H9 (cell line): ENCODE measurements at regions not wholly inside any gene's neighbourhood (a gene's known extent, or its start where the extent isn't known, plus 50 kb on each side); places are given as distances from the start of the nearest gene placed in this dataset.

ENCODE experiments used
- DNase-seq: peaks from one replicate; pipeline ENCODE4 v3.0.0-alpha.2; 2017
- H2AFZ ChIP-seq: one replicate; pipeline ENCODE4 v1.6.1; 2013; ENCODE audit warnings: mild to moderate bottlenecking, low read length, control low read depth, moderate library complexity
- H2AK5ac ChIP-seq: 2 replicates; pipeline ENCODE4 v1.6.1; 2013; ENCODE audit warnings: low read length, control low read depth, mixed read lengths; ENCODE audit not compliant: insufficient read length
- H2BK120ac ChIP-seq: one replicate; pipeline ENCODE4 v1.6.1; 2013; ENCODE audit warnings: low read depth, mild to moderate bottlenecking, low read length, control low read depth, inconsistent platforms; ENCODE audit not compliant: poor library complexity, severe bottlenecking
- H2BK12ac ChIP-seq: 2 replicates; pipeline ENCODE4 v1.6.1; 2013; ENCODE audit warnings: low read length, control low read depth, mixed read lengths, low read depth; ENCODE audit not compliant: insufficient read length
- H2BK15ac ChIP-seq: 2 replicates; pipeline ENCODE4 v1.6.1; 2013; ENCODE audit warnings: low read depth, low read length, control low read depth
- H2BK20ac ChIP-seq: one replicate; pipeline ENCODE4 v1.6.1; 2013; ENCODE audit warnings: low read depth, mild to moderate bottlenecking, low read length, control low read depth, inconsistent platforms; ENCODE audit not compliant: poor library complexity, severe bottlenecking
- H2BK5ac ChIP-seq: 2 replicates; pipeline ENCODE4 v1.6.1; 2013; ENCODE audit warnings: low read length, control low read depth, mixed read lengths; ENCODE audit not compliant: insufficient read length
- H3K14ac ChIP-seq: 2 replicates; pipeline ENCODE4 v1.6.1; 2013; ENCODE audit warnings: low read length, control low read depth; ENCODE audit not compliant: insufficient read depth
- H3K18ac ChIP-seq: 2 replicates; pipeline ENCODE4 v1.6.1; 2013; ENCODE audit warnings: low read depth, mild to moderate bottlenecking, mixed read lengths, low read length, control low read depth; ENCODE audit not compliant: insufficient read length
- H3K23ac ChIP-seq: 2 replicates; pipeline ENCODE4 v1.6.1; 2013; ENCODE audit warnings: low read length, control low read depth, mixed read lengths, low read depth; ENCODE audit not compliant: insufficient read length
- H3K23me2 ChIP-seq: 2 replicates; pipeline ENCODE4 v1.6.1; 2013; ENCODE audit warnings: low read depth, mild to moderate bottlenecking, mixed read lengths, low read length, control low read depth; ENCODE audit not compliant: insufficient read length, poor library complexity, severe bottlenecking
- H3K27ac ChIP-seq: 2 replicates; pipeline ENCODE4 v1.5.1; 2013; ENCODE audit warnings: low read length, control low read depth, mixed read lengths, low read depth; ENCODE audit not compliant: insufficient read length
- H3K27me3 ChIP-seq: 2 replicates; pipeline ENCODE4 v1.6.1; 2013; ENCODE audit warnings: low read length, control low read depth, inconsistent platforms; ENCODE audit not compliant: insufficient read depth
- H3K4ac ChIP-seq: 2 replicates; pipeline ENCODE4 v1.6.1; 2013; ENCODE audit warnings: low read depth, mild to moderate bottlenecking, control low read depth, inconsistent platforms, low read length, moderate library complexity
- H3K4me1 ChIP-seq: 2 replicates; pipeline ENCODE4 v1.6.1; 2013; ENCODE audit warnings: low read length, control low read depth, inconsistent platforms; ENCODE audit not compliant: insufficient read depth
- H3K4me2 ChIP-seq: 2 replicates; pipeline ENCODE4 v1.6.1; 2013; ENCODE audit warnings: low read length, control low read depth, mixed read lengths; ENCODE audit not compliant: insufficient read length, insufficient read depth
- H3K56ac ChIP-seq: 2 replicates; pipeline ENCODE4 v1.6.1; 2013; ENCODE audit warnings: low read depth, mild to moderate bottlenecking, mixed read lengths, low read length, control low read depth; ENCODE audit not compliant: insufficient read length
- H3K79me1 ChIP-seq: 2 replicates; pipeline ENCODE4 v1.6.1; 2013; ENCODE audit warnings: low read depth, mild to moderate bottlenecking, moderate library complexity, low read length, control low read depth, inconsistent platforms; ENCODE audit not compliant: insufficient read depth, poor library complexity, severe bottlenecking
- H3K79me2 ChIP-seq: 2 replicates; pipeline ENCODE4 v1.6.1; 2013; ENCODE audit warnings: low read length, control low read depth, inconsistent platforms; ENCODE audit not compliant: insufficient read depth
- H3K9ac ChIP-seq: 2 replicates; pipeline ENCODE4 v1.6.1; 2013; ENCODE audit warnings: low read length, control low read depth, mixed read lengths; ENCODE audit not compliant: insufficient read length; ENCODE audit errors: extremely low read depth
- H3K9me3 ChIP-seq: one replicate; pipeline ENCODE4 v1.6.1; 2013; ENCODE audit warnings: low read depth, low read length, inconsistent platforms; ENCODE audit not compliant: control insufficient read depth
- H3T11ph ChIP-seq: one replicate; pipeline ENCODE4 v1.6.1; 2013; ENCODE audit warnings: mild to moderate bottlenecking, low read length, control low read depth, inconsistent platforms
- H4K20me1 ChIP-seq: one replicate; pipeline ENCODE4 v1.6.1; 2013; ENCODE audit not compliant: control insufficient read depth, insufficient read length, insufficient read depth
- H4K5ac ChIP-seq: 2 replicates; pipeline ENCODE4 v1.6.1; 2013; ENCODE audit warnings: low read depth, mild to moderate bottlenecking, mixed read lengths, low read length, control low read depth; ENCODE audit not compliant: insufficient read length
- H4K8ac ChIP-seq: replicated peaks from 2 replicates; pipeline ENCODE4 v1.6.1; 2013; ENCODE audit warnings: low read length, control low read depth, mixed read lengths, low read depth; ENCODE audit not compliant: insufficient read length
- H4K91ac ChIP-seq: 2 replicates; pipeline ENCODE4 v1.6.1; 2013; ENCODE audit warnings: low read depth, mild to moderate bottlenecking, moderate library complexity, mixed read lengths, low read length, control low read depth; ENCODE audit not compliant: insufficient read length
- H3K27ac Mint-ChIP-seq, 3 experiments: 2 replicates in 2 of 3; 3 replicates in 1 of 3; pipeline ENCODE4 v1.8.0; 2020 to 2021; ENCODE audit warnings: mixed read lengths in 3 of 3, mild to moderate bottlenecking in 1 of 3, moderate library complexity in 1 of 3
- H3K27me3 Mint-ChIP-seq: 2 replicates; pipeline ENCODE4 v1.8.0; 2021; ENCODE audit warnings: low read depth, mild to moderate bottlenecking, moderate library complexity, mixed read lengths
- H3K36me3 Mint-ChIP-seq, 3 experiments: 2 replicates in 2 of 3; 3 replicates in 1 of 3; pipeline ENCODE4 v1.8.0; 2020 to 2021; ENCODE audit warnings: low read depth in 3 of 3, mixed read lengths in 3 of 3; ENCODE audit not compliant: insufficient read depth in 1 of 3
- H3K4me1 Mint-ChIP-seq, 2 experiments: 2 replicates each; pipeline ENCODE4 v1.8.0; 2020; ENCODE audit warnings: mixed read lengths in 2 of 2
- H3K4me3 Mint-ChIP-seq, 2 experiments: 2 replicates in 1 of 2; 3 replicates in 1 of 2; pipeline ENCODE4 v1.8.0; 2020 to 2021; ENCODE audit warnings: mild to moderate bottlenecking in 2 of 2, mixed read lengths in 2 of 2, moderate library complexity in 1 of 2
- H3K9me3 Mint-ChIP-seq, 2 experiments: 2 replicates in 1 of 2; 3 replicates in 1 of 2; pipeline ENCODE4 v1.8.0; 2020; ENCODE audit warnings: mild to moderate bottlenecking in 2 of 2, mixed read lengths in 2 of 2, moderate library complexity in 1 of 2
- CTCF ChIP-seq: fragments of 200-600 bp; sonication (generic); conservative IDR thresholded peaks from 3 replicates; pipeline ENCODE4 v1.8.0; 2021; ENCODE audit warnings: antibody characterized with exemption, mild to moderate bottlenecking
- WGBS: extraction: QIAGEN DNeasy Blood & Tissue Kit; methylation state at CpG from one replicate; pipeline ENCODE4 v1.1.7; 2013; ENCODE audit warnings: missing lambda C conversion rate, low lambda C conversion rate, mixed read lengths; ENCODE audit not compliant: insufficient read length; ENCODE audit errors: extremely low coverage; 5-methylcytosine and 5-hydroxymethylcytosine counted together

GRCh38 chr18:39272230-39272629 is 1706.6 kb upstream of the CELF4 start:
- H2BK20ac ChIP-seq, result no peak overlapping the region
- no peaks in the 10 kb centered on the region for H3K9me3 ChIP-seq
- H2BK15ac ChIP-seq, result no peak overlapping the region
- H2BK12ac ChIP-seq, result no peak overlapping the region
- no peak overlapping the region for H4K5ac ChIP-seq
- Mint-ChIP-seq H3K36me3 (no peaks in the 10 kb centered on the region; a peak in 1 of 7 replicates), H3K27me3 (no peaks in the 10 kb centered on the region), H3K27ac (no peak overlapping the region; a peak in 1 of 7 replicates), H3K4me3 (no peak overlapping the region; a peak in 1 of 5 replicates), H3K9me3 (no peaks in the 10 kb centered on the region), H3K4me1 (peaks cover 23 to 25% of the 10 kb centered on the region in 2 experiments)
- no peaks in the 10 kb centered on the region for H3K27me3 ChIP-seq
- no peak overlapping the region for H2AK5ac ChIP-seq
- WGBS, result no CpG with 5 or more reads among the region's 1 CpG
- no peak overlapping the region for H3K27ac ChIP-seq
- no peak overlapping the region for H3K9ac ChIP-seq
- no peak overlapping the region for H2BK120ac ChIP-seq
- H3K56ac ChIP-seq, result no peak overlapping the region
- no peaks in the 10 kb centered on the region for H3K79me1 ChIP-seq
- no peak overlapping the region for H3T11ph ChIP-seq
- no peak for DNase-seq
- H3K18ac ChIP-seq, result no peak overlapping the region
- H3K79me2 ChIP-seq, result no peaks in the 10 kb centered on the region
- no peak overlapping the region for H4K8ac ChIP-seq
- no peak overlapping the region for H4K91ac ChIP-seq
- H3K4me1 ChIP-seq, result peaks cover 4% of the 10 kb centered on the region; the same call in 1 of the 2 replicates
- no peaks in the 10 kb centered on the region for H4K20me1 ChIP-seq
- no peak overlapping the region for H2AFZ ChIP-seq
- H3K23ac ChIP-seq, result no peak overlapping the region
- H3K4ac ChIP-seq, result no peak overlapping the region
- no peaks in the 10 kb centered on the region for H3K23me2 ChIP-seq
- no peak overlapping the region for H3K14ac ChIP-seq
- TF ChIP-seq CTCF, result no peak
- H2BK5ac ChIP-seq, result no peak overlapping the region
- no peak overlapping the region for H3K4me2 ChIP-seq
